ENCODE measurements at regions not wholly inside any gene's neighbourhood (a gene's known extent, or its start where the extent isn't known, plus 50 kb on each side); places are given as distances from the start of the nearest gene placed in this dataset.

DNA sequence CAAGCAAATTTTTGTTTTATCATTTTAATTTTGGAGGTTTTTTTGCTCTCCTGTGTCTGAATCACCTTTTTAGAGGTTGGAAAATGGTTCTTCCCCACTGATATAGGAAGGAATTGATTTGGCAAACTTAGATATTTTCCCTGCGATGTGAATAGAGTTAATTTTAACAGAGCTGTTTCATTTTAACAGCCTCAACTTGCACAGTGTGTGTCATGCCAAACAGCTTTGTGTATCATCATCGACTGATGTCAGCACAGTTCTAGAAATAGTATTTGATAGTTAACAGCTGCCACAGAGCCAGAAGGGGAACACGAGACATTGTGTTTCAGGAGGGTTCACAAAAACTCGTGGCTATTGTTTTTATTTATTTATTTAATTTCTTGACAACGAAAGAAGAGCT lies 243.1 kb upstream of the FOXN3 start:
- no peak for DNase-seq

GRCh38 chr14:89658977-89659670 lies 242.1 kb upstream of the FOXN3 start:
- DNase-seq, result no peak

DNA sequence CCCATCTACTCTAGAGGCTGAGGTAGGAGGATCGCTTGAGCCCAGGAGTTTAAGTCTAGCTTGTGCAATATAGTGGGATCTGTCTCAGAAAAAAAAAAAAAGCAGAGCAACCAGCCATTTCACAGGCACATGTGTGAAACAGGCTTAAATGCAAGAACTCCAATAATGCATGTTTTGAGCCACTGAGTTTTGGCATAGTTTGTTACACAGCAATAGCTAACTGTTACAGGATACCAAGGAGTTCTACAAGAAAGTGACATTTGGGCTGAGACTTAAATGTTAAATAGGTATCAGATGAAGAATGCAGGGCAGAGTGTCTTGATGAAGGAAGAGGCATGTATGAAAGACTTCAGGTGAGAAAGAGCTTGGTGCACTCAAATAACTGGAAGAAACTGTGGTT lies 240.0 kb upstream of the FOXN3 start:
- no peak for DNase-seq

DNA sequence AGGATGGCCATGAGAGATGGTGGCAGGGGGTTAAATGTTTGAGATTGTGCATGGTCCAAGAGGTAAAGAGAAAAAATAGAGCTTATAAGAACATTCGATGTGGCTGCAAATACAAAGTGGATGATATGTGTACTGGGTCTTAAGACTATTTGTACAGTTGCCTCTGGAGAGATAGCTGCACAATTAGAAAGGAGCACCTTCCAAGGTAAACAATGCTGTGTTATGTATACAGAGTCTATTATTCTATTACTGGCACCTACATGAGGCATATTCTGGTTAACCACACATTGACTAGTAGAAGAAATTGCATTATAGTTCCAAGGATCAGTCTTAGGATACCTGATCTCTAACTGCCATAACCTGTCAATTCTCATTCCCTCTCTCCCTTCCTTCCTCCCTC lies 238.0 kb upstream of the FOXN3 start:
- DNase-seq, result no peak

DNA sequence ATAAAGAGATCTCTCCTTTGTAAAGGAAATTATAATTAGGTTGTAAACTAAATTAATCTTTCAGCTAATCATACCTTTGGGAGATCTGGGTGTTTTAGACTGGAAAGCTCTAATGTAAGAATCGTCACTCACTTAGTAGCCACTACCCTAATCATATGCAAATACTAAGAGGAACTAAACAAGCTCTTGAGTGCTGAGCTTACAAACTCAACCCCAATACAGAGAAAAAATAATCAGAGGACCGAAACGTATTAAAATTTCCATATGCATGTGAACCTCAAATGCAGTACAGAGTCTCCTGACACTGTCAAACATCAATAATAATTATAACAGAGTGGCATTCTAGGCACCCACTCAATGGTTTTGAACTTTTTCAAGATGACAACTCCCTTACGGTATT lies 235.3 kb upstream of the FOXN3 start:
- DNase-seq, result no peak

DNA sequence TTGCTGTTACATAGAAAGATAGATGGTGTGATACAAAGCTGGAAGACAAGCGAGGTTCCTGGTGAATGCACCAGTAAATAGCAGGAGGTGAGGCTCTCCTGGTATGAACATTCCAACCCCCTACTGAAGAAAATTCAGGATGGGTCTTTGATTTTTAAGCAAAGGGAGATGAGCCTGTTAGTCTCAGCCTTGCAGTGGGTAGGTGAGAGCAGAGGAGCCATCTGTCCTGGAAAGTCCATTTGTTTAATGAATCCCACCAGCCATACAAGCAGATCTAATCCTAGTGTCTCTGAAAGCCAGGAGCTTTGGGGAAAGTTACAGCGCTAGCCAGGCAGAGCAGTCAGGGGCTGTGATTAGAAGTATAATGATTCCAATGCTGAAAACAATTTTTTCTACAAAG lies 234.8 kb upstream of the FOXN3 start:
- DNase-seq, result no peak

- DNase-seq, result peak in 2 of 3 donors; percentile 38 to 56
Observed at GRCh38 chr14:89650077-89650978, 233.3 kb upstream of the FOXN3 start.

DNA sequence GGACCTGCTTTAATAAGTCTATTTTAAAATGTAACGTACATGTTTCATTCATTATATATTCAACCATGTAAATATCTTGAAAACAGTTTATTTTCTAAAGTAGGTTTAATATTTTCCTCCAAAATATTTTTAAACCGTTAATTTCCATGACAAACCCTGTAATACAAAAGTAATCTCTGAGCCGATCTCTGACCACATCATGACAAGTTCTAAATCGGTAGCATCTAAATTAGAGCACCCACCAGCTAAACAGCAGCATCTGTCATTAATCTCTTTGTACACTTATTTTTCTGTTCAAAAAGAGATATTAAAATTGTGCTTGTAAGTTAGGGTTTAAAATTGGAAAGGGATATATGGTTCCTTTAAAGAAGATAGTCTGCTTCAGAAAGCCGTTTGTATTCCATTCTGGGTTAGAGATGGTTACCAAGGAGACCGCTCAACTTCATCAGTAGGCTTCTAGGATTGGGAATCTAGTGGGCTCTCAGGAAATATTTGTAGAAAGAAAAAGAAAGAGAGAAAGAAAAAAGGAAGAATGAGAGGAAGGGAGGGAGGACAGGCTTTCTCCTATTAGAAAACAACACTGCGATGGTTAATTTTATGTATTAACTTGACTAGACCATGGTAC lies 232.5 kb upstream of the FOXN3 start:
- DNase-seq, result no peak

DNA sequence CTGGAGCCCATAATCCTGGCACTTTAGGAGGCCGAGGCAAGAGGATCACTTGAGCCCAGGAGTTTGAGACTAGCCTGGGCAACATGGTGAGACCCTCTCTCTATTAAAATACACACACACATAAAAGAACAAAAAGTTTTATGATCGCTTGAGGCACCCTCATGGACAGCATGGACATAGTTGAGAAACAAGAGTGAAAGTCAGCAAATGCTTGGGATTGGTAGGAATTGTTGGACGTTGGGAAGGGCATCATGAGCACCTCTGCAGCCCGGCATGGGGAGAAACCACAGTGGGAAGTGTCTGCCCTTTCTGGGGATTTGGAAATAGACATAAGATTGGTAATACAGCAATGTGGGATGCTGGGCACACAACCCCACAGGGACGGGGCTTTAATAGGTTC lies 231.9 kb upstream of the FOXN3 start:
- no peak for DNase-seq

DNA sequence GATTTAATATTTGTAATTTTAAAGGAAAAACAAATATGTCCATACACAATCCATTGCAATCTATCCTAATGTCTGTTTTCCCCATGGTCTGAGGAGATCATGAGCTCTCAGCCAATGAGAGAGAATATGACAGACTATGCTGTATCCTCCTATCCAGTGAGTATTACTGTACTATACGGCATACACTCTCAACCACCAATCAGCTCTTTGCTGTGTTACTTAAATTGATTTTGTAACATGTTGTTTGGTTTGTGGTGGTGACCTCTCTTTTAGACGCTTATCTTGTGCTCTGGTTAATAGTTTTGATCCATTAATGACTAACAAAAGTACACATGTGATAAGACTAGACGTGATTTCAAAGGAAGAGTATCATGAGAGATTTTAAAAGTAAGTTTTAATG lies 231.5 kb upstream of the FOXN3 start:
- DNase-seq, result no peak

- DNase-seq, result no peak
Observed at GRCh38 chr14:89646971-89647370, 229.9 kb upstream of the FOXN3 start.

- DNase-seq, result no peak
Observed at GRCh38 chr14:89644641-89645040, 227.6 kb upstream of the FOXN3 start.

GRCh38 chr14:89641495-89642175 lies 224.6 kb upstream of the FOXN3 start:
- DNase-seq, result no peak

GRCh38 chr14:89640141-89640540 lies 223.1 kb upstream of the FOXN3 start:
- no peak for DNase-seq

GRCh38 chr14:89639687-89640086 lies 222.7 kb upstream of the FOXN3 start:
- DNase-seq, result no peak

DNA sequence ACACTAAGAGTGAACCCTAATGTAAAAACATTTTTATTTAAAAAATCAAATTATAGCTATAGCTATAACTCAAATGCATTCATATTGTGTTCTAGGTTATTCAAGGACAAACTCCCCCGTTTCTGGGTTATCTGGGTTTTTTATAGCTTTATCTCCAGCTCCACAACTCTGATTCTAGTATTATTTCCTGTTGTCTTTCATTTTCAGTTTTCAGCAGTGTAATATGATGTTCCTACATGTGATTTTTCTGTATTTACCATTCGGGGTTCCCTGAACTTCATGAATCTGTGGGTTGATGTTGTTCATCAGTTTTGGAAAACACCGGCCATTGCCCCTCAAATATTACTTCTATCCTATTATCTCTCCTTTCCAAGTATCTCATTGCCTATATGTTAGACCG lies 221.9 kb upstream of the FOXN3 start:
- peak in 1 of 3 donors; percentile 23 for DNase-seq

DNA sequence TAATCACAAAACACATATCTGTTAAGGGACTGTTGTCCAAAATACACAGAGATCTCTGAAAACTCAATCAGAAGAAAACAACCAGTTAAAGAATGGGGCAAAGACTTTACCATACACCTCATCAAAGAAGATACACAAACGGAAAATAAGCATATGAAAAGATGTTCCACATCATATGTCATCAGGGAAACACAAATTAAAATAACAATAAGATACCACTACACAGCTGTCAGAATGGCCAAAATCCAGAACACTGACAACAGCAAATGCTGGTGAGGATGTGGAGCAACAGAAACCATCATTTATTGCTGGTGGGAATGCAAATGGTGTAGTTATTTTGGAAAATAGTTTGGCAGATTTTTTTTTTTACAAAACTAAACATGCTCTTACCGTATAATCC lies 220.5 kb upstream of the FOXN3 start:
- DNase-seq, result no peak

DNA sequence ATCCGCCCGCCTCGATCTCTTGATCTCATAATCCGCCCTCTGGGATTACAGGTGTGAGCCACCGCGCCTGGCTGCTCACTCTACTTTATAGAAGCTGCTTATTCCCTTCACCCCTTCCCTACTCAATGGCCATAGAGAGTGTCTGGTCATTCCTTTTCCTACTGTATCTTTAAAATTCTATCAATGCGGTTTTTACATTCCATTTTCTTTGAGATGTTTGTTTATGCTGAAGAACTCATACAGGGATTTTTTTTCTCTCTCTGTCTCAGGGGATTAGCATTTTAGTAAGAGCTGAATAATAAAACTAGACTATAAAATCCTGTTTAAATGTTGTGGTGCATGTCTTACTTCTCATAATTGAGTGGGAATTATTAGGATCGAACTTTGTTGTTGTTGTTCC lies 218.6 kb upstream of the FOXN3 start:
- DNase-seq, result no peak

GRCh38 chr14:89634037-89634436 lies 217.0 kb upstream of the FOXN3 start:
- no peak for DNase-seq

DNA sequence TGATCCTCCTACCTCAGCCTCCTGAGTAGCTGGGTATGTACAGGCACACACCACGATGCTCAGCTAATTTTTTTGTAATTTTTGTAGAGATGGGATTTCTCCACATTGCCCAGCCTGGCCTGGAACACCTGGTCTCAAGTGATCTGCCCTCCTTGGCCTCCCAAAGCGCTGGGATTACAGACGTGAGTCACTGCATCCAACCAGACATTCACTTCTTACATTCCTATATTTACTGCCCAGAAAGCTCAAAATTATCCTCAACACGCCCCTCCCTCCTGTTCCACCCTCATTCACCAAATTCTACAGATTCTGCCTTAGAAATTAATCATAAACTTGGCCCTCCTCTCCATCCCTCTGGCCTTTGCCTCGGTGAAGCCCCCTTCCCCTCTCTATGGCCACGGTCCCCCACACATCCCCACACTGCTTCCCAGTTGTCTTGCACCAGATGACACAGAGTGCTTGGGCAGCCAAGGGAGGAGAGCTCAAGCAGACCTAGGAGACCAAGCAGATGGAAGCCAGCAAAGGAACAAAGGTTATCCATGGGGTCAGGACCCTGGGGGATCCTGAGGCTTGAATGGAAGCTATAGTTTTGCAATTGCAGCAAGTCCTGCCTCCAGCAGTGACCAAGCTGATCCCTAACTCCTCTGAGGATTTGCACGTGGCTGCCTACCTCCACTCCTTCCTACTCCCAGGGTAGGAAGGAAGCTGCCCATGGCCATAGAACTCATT lies 213.2 kb upstream of the FOXN3 start:
- no peak for DNase-seq

DNA sequence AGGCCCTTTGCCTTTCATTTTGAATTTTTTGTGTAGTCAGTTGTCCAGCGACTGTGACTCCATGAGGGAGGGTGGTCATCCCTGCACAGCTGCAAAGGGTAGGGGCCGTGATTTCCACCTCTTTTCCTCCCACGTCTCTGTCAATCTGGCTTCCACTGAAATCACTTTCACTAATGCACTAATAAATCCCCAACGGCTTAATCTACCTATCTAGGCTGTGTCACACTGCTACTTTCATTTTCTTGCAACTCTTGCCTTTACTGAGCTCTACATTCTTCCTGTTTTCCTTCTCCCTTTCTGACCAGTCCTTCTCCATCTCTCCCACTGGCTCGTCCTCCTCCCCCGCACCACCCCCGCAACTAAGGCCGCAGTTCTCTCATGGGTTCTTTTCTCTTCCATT lies 212.3 kb upstream of the FOXN3 start:
- peak in 2 of 3 donors; percentile 17 to 34 for DNase-seq

DNA sequence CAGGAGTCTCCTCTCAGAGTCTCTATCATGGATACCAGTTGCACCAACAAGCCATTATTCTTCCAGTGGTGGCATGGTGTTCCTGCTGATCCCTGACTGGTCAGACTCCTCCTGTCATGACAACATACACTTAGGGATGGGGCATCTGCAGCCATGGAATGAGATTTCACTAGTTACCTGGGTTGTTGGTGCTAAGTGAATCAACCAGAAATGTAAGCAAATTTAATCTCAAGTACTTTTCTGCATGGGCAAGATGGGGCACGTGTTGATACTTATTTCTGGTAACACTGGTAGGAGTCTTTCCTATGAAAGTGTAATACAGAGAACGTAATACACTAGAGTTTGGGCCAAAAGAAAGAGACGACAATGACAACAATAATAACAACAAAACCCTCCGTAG lies 211.5 kb upstream of the FOXN3 start:
- DNase-seq, result no peak

Measured in suppressor macrophage treated with lipopolysaccharide for 1 hour (primary cell).